Astrocyte of the cerebellum (primary cell): ENCODE measurements at regions not wholly inside any gene's neighbourhood (a gene's known extent, or its start where the extent isn't known, plus 50 kb on each side); places are given as distances from the start of the nearest gene placed in this dataset.

Experiments
- DNase-seq: peaks from one replicate; pipeline ENCODE4 v3.0.0-alpha.2; 2011; ENCODE audit warnings: low read depth
- H3K4me3 ChIP-seq: 2 replicates; pipeline ENCODE4 v1.5.1; 2011; ENCODE audit warnings: mild to moderate bottlenecking, low read depth, low read length, moderate library complexity
- in situ Hi-C: cut with HindIII; loops from 2 replicates; pipeline ENCODE4 v1.10.0; 2017; ENCODE audit warnings: low sequenced_read_pairs
- TF ChIP-seq, protein P1 (sequence below): IDR thresholded peaks from 2 replicates; pipeline ENCODE4 v1.5.1; 2012; ENCODE audit warnings: low read length, low read depth, moderate library complexity, mild to moderate bottlenecking; ENCODE audit errors: missing control alignments

DNA sequence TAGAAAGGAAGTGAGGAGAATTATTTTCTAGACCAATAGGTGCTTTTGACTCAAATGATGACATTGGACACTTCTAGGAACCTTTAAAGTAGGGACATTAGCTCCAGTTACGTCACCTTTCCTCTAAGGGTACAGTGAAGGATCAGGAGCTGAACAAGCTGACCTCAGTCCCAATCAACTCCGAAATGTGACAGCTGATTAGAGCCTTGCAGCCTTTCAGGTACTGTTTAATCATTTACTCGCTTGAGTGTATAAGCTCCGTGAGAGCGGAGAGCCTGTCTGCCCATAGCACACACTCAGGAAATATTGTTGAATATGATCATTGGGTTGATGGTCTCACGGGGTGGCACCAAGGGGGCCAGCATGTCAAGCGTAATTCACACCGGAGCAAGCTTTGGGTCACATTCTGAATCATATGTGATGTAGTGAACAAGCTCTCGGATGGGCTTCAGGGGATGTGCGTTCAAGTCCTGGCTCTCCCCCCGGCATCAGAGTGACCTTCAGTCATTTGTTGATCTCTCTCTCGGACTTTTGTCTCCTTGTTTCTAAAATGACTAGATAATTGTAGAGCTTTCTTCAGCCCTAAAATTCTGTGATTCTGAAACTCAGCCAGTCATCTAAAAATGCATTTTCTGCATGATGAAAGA, 141.9 kb downstream of the ZIC5 start:
- no peak overlapping the region for H3K4me3 ChIP-seq

DNA sequence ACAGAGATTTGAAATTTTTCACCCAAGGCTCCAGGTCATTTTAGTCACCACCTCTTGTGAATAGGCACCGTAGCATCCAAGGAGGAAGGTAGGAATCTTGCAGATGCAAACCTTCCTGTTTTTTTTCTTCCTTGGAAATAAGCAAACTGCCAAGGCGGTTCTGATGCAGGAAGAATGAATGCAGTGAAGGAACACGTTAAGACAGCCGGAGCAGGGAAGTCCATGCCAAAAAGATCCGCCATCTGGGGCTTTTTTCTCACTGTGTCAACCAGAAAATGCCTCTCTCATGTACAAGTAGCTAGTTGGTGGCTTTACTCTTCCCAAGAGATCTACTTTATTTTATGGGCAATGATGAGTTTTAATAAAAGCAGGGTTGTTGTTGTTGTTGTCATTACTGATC, 142.4 kb downstream of the ZIC5 start:
- TF ChIP-seq, protein P1, sequence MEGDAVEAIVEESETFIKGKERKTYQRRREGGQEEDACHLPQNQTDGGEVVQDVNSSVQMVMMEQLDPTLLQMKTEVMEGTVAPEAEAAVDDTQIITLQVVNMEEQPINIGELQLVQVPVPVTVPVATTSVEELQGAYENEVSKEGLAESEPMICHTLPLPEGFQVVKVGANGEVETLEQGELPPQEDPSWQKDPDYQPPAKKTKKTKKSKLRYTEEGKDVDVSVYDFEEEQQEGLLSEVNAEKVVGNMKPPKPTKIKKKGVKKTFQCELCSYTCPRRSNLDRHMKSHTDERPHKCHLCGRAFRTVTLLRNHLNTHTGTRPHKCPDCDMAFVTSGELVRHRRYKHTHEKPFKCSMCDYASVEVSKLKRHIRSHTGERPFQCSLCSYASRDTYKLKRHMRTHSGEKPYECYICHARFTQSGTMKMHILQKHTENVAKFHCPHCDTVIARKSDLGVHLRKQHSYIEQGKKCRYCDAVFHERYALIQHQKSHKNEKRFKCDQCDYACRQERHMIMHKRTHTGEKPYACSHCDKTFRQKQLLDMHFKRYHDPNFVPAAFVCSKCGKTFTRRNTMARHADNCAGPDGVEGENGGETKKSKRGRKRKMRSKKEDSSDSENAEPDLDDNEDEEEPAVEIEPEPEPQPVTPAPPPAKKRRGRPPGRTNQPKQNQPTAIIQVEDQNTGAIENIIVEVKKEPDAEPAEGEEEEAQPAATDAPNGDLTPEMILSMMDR, result no peak

More for the DNA sequence above, 141.9 kb downstream of the ZIC5 start:
- no peak for DNase-seq
- in situ Hi-C loops, result loop anchor here (5.0 kb wide), 1 partner anchor 58 kb away; no protein-coding TSS in a partner anchor
- TF ChIP-seq, protein P1, result no peak

DNA sequence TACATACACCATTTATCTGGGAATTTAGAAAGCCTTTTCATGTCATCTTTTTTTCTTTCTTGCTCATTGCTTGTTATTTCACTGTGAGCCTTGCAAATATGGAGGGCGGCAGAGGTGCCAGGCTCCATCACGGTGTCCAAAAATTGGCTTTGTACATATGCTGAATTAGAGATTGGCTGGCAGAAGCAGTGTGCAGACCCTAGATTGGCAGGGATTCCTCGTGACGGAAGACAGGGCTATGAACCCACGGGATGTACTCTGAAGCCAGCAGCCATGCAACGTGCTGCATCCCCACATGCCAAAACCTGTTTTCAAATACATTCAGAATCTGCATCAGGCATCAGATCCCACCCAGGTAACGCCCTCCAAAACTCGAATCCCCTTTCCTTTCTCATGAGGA, 142.8 kb downstream of the ZIC5 start:
- TF ChIP-seq, protein P1, result no peak
- in situ Hi-C loops, result loop anchor here (5.0 kb wide), 1 partner anchor 59 kb away; no protein-coding TSS in a partner anchor
- H3K4me3 ChIP-seq, result no peak overlapping the region
- no peak for DNase-seq

More for the DNA sequence above, 142.4 kb downstream of the ZIC5 start:
- in situ Hi-C loops, result loop anchor here (5.0 kb wide), 1 partner anchor 58 kb away; no protein-coding TSS in a partner anchor
- no peak overlapping the region for H3K4me3 ChIP-seq
- DNase-seq, result no peak

DNA sequence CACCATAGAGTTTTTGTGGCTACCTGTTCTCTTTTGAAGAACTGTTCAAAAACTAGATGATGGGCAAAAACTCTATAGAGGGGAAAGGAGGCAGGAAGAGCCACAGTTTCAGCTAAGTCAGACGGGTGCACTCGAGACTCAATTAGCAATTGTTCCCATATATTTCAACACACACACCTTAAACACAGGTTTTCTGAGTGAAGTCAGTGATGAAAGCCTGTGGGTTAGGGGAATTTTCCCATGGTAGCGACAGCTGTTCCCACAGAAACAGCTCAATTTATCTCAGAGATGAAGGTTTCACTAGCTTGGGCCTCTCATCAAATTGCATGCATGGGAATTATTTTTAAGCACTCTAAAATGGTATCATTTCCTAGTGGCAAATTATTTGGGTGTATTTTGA, 143.4 kb downstream of the ZIC5 start:
- TF ChIP-seq, protein P1, result no peak
- in situ Hi-C loops, result loop anchor here (5.0 kb wide), 1 partner anchor 59 kb away; no protein-coding TSS in a partner anchor
- H3K4me3 ChIP-seq, result no peak overlapping the region
- DNase-seq, result no peak

DNA sequence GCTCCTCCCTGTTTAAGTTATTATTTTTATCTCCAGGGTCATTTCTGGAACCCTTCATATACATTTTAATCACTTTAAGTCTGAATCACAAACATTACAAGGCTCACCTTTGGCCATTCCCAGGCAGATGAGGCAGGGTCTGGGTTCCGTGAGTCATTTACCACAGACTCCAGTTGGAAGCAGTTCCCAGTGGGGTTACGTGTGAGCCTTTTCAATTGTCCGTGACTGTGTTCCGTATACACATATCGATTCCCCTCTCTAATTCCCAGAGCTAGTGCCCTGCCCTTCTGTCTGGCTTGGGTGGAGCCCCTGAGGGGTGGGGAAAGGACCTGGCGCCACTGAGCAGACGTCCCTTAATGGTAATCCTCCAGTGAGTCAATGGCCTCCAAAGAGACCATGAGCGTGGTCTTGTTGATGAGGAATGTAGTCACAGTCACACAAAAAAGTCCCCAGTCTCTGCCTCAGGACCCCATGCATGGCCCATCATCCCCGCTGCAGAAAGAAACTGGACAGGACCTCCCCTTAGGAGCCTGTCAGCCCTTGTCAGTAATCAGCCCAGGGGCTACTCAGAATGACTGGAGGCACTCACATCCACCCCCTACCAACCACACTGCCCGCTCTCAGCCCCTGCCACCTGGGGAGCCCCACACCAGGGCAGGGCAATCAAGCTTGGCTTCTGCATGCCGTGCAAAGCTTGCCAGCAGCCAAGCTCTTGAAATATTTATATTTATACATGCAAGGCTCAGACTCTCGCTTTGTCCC, 144.4 kb downstream of the ZIC5 start:
- TF ChIP-seq, protein P1, result no peak
- DNase-seq, result peak; percentile 22
- H3K4me3 ChIP-seq, result no peak overlapping the region
- in situ Hi-C loops, result loop anchor here (5.0 kb wide), 1 partner anchor 60 kb away; no protein-coding TSS in a partner anchor

DNA sequence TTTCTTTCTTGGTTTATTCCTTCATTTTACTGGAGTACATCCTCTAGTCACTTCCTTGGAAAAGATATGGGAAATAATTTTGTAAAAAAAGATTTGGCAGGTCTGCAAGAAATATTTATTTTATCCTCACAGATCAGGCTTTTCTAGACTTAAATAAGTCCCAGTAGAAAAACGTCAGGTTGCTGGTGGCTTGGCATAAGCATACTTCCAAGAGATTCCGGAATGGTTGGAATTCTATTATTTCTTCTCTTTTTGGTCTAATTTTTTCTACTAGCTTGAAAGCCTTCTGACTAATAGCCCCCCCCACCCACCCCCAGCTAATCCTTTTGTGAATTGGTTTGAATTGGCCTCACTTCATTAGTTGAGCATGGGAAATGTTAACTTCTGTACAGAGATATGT, 147.6 kb downstream of the ZIC5 start:
- in situ Hi-C loops, result no loop called here
- no peak for DNase-seq
- TF ChIP-seq, protein P1, result no peak

More for the DNA sequence above, 147.6 kb downstream of the ZIC5 start:
- H3K4me3 ChIP-seq, result no peak overlapping the region
